ENCODE measurements at regions not wholly inside any gene's neighbourhood (a gene's known extent, or its start where the extent isn't known, plus 50 kb on each side); places are given as distances from the start of the nearest gene placed in this dataset.
"Not testable (repeated sequence)": the region's sequence is repeated elsewhere in the genome, so short reads cannot be mapped to it uniquely, and the experiment has no call there.

GRCh38 chr7:112692333-112692732 is 97.9 kb downstream of the TMEM168 start:
- Histone ChIP-seq H3K9me3 (ENCODE audit: insufficient read depth, low read length) (no peaks in the 10 kb centered on the region), H3K9me2 (replicated peaks; ENCODE audit: insufficient read depth, low read length) (no peaks in the 10 kb centered on the region), H2AFZ (ENCODE audit: low read depth, low read length, severe bottlenecking) (no peak overlapping the region), H3K9ac (ENCODE audit: low read length) (no peak overlapping the region), H4K20me1 (ENCODE audit: low read depth, low read length) (no peaks in the 10 kb centered on the region), H3K27ac (ENCODE audit: low read depth, low read length) (no peak overlapping the region), H3K79me2 (ENCODE audit: insufficient read depth, low read length) (no peaks in the 10 kb centered on the region), H3K4me3 (ENCODE audit: insufficient read depth, low read length, poor library complexity, severe bottlenecking) (no peak overlapping the region), H3F3A (ENCODE audit: insufficient read depth) (no peaks in the 10 kb centered on the region), H3K27me3 (ENCODE audit: low read length) (no peaks in the 10 kb centered on the region), H3K36me3 (ENCODE audit: low read length) (no peaks in the 10 kb centered on the region), H3K4me2 (ENCODE audit: low read depth, low read length, poor library complexity, severe bottlenecking) (no peak overlapping the region)
- TF ChIP-seq EZH2phosphoT487 (conservative IDR thresholded peaks at IDR 0.05; ENCODE audit: low read length) (no peak), CTCF (IDR thresholded peaks at IDR 0.05; ENCODE audit: insufficient read depth, low read length, poor library complexity, severe bottlenecking) (no peak)

GRCh38 chr7:112697211-112697610 is 93.0 kb downstream of the TMEM168 start:
- H3K9me2 ChIP-seq (replicated peaks; ENCODE audit: insufficient read depth, low read length); H3F3A ChIP-seq (ENCODE audit: insufficient read depth); H4K20me1 ChIP-seq (ENCODE audit: low read depth, low read length); H3K79me2 ChIP-seq (ENCODE audit: insufficient read depth, low read length); H2AFZ ChIP-seq (ENCODE audit: low read depth, low read length, severe bottlenecking); H3K27me3 ChIP-seq (ENCODE audit: low read length); H3K4me3 ChIP-seq (ENCODE audit: insufficient read depth, low read length, poor library complexity, severe bottlenecking); H3K9me3 ChIP-seq (ENCODE audit: insufficient read depth, low read length); H3K9ac ChIP-seq (ENCODE audit: low read length); H3K4me2 ChIP-seq (ENCODE audit: low read depth, low read length, poor library complexity, severe bottlenecking); H3K36me3 ChIP-seq (ENCODE audit: low read length); H3K27ac ChIP-seq (ENCODE audit: low read depth, low read length): not testable (repeated sequence)

- no peaks in the 10 kb centered on the region for H3K79me2 ChIP-seq (ENCODE audit: insufficient read depth, low read length)
Observed at GRCh38 chr7:112699725-112700513, 90.3 kb downstream of the TMEM168 start.

More at GRCh38 chr7:112699725-112700513, 90.3 kb downstream of the TMEM168 start:
- H2AFZ ChIP-seq (ENCODE audit: low read depth, low read length, severe bottlenecking) = no peak overlapping the region
- TF ChIP-seq EZH2phosphoT487 (conservative IDR thresholded peaks at IDR 0.05; ENCODE audit: low read length) (no peak), CTCF (IDR thresholded peaks at IDR 0.05; ENCODE audit: insufficient read depth, low read length, poor library complexity, severe bottlenecking) (no peak)
- H3F3A ChIP-seq (ENCODE audit: insufficient read depth) = no peaks in the 10 kb centered on the region
- no peaks in the 10 kb centered on the region for H3K36me3 ChIP-seq (ENCODE audit: low read length)
- no peaks in the 10 kb centered on the region for H3K9me3 ChIP-seq (ENCODE audit: insufficient read depth, low read length)
- H3K27me3 ChIP-seq (ENCODE audit: low read length) = no peaks in the 10 kb centered on the region
- no peak overlapping the region for H3K27ac ChIP-seq (ENCODE audit: low read depth, low read length)
- no peak overlapping the region for H3K4me3 ChIP-seq (ENCODE audit: insufficient read depth, low read length, poor library complexity, severe bottlenecking)
- H3K4me2 ChIP-seq (ENCODE audit: low read depth, low read length, poor library complexity, severe bottlenecking) = no peak overlapping the region
- H4K20me1 ChIP-seq (ENCODE audit: low read depth, low read length) = no peaks in the 10 kb centered on the region
- H3K9me2 ChIP-seq (replicated peaks; ENCODE audit: insufficient read depth, low read length) = no peaks in the 10 kb centered on the region
- H3K9ac ChIP-seq (ENCODE audit: low read length) = no peak overlapping the region

All from SU-DHL-6 (cell line).